NCI-H748 (cell line): ENCODE measurements at regions not wholly inside any gene's neighbourhood (a gene's known extent, or its start where the extent isn't known, plus 50 kb on each side); places are given as distances from the start of the nearest gene placed in this dataset.
"Not testable (repeated sequence)": the region's sequence is repeated elsewhere in the genome, so short reads cannot be mapped to it uniquely, and the experiment has no call there.

ENCODE experiments used
- DNase-seq: peaks from one replicate; lab custom pipeline; 2025; ENCODE audit not compliant: unreplicated experiment; lab: John Stamatoyannopoulos, UW

DNA sequence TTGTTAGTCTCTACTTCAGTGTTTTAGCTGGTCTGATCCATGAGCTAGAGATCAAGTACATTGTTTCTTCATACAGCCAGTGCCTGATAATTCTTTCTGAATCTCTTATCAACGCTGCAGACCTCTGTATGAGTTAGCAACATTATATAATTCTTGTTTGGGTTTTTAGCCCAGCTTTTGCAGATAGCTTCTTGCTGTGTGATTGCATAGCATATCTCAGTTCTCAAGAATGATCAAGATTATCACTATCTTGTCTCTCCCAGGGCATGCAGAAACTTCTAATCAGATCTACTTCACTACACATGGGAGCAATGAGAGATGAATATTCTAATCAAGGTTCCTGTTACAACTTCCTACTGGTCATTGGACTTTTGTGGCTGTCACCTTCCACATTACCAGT is 158.3 kb downstream of the FAM174A start:
- DNase-seq, result no peak

DNA sequence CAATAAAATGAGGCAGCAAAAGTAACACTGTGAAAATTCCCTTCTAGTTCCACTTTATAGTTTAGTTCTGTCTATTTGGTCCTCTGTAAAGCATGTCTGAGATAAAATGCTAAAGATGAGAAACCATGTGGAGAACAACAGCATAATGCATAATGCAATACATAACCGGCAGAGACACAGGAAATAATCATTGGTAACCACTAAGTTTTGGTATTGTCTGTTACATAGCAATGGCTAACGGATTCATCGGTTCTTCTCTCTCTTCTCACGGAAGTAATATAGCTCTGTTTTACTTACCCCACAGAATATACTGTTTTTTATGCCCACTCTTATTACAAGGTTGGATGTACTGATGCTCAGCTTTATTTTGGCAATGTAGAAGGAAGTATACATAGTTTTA is 158.9 kb downstream of the FAM174A start:
- no peak for DNase-seq

DNA sequence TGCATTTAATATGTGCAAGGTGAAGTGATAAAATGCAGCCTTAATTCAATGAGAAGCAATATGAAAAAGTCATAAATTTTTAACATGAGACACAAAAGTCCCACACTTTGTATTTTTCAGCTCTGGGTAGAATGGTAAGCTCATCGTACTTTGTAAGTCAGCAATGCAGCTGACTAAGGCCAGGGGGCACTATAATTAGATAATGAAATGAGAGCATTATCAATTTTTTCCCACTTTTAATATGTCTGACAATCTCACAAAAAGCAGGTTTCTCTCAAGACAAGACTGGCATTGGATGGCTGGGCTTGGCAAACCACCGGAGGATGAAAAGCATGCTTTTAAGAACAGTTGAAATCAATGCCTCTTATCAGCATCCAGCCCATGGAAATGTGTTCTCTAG is 162.8 kb downstream of the FAM174A start:
- DNase-seq, result no peak

DNA sequence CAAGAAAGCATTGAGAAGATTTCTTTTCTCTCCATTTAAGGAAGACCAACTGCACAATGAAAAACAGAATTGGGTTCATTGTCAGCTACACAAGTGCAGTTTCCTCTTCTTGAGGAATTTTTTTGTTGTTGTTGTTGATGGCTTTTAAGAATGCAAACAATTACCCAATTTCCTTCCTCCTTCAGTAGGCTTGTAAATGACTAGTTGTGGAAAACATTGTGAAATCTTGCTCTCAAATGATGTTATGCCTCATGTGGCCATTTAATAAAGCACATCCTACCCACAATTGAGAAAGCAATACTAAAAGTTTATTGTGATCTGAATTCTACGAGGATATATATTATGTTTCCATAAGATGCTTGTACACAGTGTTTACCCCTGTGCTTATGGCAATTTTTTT is 171.6 kb downstream of the FAM174A start:
- DNase-seq, result no peak

DNA sequence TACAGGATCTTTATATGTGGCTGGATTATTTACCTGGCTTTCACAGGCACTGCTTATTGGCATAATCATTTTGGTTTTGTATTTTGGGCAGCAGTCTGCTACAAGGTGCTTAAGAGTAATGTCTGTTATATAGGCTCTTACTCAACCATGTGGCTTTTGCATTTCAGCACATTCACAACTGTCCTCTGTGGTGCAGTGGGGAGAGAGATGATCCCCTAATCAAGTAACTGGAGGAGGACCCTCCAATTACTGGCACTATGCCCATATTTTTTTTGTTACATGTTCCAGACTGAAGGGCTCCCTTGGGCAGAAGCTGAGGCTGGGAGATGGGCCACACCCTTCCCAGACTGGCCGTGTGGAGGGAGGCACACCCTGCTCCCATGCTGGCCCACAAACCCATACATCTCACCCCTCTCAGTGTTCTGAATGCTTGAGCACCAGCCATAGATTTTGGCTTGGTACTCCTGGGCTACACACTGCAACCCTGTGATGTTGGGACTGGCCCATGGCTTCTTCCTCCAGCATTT is 173.5 kb downstream of the FAM174A start:
- peak; percentile 46 for DNase-seq

DNA sequence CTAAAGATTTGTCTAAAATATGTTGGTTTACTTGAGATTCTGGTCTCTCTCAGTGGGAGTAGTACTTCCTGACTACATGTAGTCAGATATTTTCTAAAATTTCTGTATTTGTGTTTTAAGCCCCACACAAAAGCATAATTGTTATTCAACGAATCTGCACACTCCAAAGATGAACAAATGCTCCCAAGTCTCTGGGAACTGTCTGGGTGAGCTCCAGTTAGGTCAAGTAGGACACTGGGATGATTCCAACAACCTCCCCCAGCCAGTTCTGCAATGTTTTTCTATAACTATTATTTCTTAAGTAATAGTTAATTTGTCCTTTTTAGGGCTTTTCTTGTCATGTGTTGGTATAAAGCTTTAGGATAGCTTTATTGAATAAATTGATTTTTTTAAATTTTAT is 174.6 kb downstream of the FAM174A start:
- DNase-seq, result no peak

DNA sequence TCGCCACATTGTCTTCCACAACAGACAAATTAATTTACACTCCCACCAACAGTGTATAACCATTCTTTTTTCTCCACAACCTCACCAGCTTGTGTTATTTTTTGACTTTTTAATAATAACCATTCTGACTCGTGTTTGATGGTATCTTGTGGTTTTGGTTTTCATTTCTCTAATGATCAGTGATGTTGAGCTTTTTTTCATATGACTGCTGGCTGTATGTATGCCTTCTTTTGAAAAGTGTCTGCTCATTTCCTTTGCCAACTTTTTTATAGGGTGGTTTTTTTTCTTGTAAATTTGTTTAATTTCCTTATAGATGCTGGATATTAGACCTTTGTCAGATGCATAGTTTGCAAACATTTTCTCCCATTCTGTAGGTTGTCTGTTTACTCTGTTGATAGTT is 179.6 kb downstream of the FAM174A start:
- not testable (repeated sequence) for DNase-seq

DNA sequence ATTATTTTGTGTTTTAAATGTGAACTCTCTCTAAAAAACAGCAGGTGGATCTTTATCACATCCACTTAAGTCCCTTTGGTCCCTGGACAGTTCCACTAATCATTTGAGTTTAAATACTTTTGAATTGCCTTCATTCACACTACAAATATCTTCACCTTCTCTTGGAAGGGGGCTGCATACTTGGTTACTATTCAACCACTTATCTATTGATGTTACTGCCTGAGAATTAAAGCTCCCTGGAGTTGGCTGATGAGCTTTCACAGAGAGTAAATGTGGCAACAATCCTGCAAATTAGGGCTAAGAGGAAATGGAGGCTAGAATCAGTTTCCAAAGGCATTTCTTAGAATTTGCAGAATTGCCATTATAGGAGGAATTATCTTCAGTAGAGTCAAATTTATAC is 180.4 kb downstream of the ST8SIA4 start:
- DNase-seq, result peak; percentile 18

DNA sequence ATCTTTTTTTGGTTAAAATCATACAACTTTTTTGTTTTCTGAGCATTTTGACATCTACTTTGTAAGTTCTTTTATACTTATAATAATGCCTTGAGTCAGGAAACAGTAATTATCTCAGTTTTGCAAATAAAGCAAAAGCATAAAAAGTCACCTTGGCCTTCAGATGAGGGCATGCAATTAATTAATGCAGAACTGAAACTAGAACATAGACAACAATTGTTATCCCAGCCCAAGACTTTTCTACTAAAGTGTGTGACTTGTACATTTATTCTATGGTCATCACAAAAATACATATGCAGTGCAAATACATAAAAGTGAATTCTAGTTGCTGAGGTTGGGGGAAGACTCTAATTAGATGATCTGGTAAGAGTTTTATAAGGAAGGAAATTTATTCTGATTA is 179.9 kb downstream of the ST8SIA4 start:
- DNase-seq, result no peak

DNA sequence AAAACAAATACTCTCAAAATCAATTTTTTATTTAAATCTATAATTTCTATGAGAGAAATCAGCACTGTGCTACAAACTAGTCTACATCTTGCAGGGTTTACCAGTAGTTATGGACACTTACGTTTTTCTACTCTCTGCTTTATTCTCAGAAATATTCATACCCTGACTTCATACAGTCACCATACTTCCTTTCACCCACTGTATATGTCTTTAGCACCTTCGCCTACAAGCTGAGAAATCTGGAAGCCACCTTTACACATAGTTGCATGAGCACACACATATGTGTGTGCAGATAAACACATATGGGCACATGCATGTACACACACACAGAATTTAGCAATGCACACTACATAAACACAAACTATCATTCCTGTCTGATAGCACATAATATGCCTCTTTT is 177.0 kb downstream of the ST8SIA4 start:
- no peak for DNase-seq

DNA sequence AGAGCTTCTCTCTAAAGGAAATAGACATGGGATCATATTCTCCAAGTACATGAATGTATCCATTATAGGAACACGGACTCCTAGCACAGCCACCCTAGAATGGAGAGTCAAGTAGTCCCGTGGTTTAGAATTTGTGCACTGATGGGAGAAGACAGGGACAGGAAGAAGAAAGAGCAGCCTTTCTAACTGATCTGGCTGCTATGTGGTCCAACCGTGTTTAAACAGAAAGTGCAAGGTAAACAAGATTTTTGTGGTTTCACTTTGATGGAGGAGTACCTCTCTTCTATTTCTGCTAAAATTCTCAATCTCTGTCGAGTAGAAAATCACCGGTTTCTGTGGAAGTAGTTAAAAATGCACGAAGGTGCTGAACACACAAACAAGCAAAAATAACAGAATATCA is 171.3 kb downstream of the ST8SIA4 start:
- peak; percentile 53 for DNase-seq

DNA sequence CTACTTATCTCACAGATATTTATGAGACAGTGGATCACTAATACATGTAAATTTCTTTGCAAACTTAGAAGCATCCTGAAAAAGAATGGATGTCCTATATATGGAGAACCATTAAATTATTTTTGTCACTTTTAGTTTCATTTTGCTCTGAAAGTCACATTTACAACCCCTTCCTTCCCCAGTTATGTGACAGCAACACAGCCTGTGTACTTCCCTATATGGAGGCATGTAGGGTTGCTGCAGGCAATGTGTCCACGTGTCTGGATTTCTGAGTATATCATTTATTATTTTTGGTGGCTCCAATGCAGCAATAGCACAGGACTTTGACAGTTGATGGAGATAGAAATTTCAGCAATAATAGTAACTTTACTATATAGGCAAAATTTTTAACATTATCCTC is 156.4 kb downstream of the ST8SIA4 start:
- DNase-seq, result no peak

DNA sequence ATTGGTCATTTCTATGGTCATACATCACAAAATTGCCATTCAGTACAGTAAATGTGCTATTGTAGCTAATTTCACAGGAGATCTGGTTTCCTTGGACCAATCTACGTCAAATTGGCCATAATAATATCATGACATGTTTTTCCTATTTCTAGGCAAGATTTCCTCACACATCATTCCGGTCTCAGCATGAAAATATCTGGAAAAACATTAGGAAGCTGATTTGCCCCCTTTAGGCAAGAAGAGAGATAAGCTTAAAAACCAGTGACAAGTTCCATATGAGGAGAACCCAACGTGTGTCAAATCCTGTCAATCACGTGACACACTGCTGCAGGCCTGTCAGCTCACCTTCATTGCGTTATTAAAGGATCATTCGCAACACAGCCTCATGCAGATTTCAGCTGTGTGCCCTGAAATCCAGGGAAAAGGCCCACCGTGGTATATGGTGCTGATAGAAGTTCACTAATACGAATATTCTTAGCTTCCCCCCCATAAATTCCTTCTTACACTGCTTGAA is 153.3 kb downstream of the ST8SIA4 start:
- DNase-seq, result no peak

DNA sequence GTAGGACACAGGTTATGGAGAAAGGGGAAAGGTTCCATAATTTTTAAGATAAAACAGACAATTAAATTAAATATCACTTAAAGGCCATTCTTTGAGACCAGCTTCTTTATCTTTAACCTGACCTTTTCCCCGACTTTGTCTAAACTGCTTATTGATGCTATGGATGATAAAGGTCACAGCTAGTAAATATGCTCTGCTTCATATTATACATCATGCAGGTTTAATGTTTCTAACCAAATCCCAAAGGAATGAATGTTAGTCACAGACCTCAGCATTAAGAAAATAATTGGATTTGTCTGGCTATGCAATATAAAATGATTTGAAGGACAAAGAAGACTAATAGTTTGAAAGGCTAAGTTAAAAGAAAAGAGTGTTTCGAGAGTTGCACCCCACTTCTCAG is 147.6 kb downstream of the ST8SIA4 start:
- no peak for DNase-seq
